Glomerular visceral epithelial cell (primary cell): ENCODE measurements at regions not wholly inside any gene's neighbourhood (a gene's known extent, or its start where the extent isn't known, plus 50 kb on each side); places are given as distances from the start of the nearest gene placed in this dataset.
A peak's percentile ranks its signal among the peaks of the same experiment; 100 is the strongest.
"Not testable (repeated sequence)": the region's sequence is repeated elsewhere in the genome, so short reads cannot be mapped to it uniquely, and the experiment has no call there.

Source experiments
- DNase-seq: peaks from one replicate; pipeline ENCODE4 v3.0.0-alpha.2; 2016; ENCODE audit errors: extremely low spot score

DNA sequence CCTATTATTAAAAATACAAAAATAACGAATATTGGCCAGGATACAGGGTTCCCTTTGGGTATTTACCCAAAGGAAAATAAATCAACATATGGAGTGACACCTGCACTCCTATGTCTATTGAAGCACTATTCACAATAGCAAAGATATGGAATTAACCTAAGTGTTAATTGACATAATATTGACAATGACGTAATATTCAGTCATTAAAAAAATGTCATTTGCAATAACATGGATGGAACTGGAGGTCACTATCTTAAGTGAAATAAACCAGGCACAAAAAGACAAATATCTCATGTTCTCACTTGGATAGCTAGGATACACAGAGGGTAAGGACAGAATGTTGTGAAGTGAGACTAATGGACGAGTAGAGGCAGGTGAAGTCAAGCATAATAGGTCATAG, 326.3 kb upstream of the PTGER4 start:
- no peak for DNase-seq

DNA sequence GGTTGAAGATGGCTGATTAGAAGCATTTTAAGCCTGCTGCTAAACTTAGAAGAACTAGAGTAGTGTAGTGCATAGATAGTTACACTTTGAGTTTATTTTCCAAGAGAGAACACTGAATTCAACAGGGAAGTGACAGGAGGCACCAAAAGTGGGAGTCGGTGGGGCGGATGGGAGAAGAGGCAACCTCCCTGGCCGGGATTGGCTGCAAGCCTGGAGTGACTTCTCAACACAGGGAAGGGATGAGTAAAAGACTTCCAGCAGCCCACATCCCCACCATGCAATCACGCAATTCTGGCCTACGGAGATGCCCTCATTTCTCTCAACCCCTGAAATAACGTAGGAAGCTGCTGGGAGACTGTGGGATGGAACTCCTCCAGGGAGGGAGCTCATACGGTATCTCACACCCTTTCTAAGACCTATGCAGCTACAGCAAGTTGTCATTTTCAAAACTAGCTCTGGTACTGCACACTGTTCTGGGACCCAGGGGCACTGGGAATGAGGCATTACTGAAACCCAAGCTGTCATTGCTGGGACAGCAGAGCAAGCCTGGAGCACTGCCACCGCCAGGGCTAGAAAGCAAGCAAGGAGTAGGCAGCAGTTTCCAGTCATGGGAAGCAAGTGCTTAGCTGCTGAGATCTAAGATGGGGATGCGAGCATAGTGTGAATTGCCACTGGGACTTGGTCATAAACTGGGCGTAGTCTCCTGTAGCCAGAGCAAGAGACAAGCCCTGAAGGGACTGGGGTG, 331.6 kb upstream of the PTGER4 start:
- DNase-seq: no peak

DNA sequence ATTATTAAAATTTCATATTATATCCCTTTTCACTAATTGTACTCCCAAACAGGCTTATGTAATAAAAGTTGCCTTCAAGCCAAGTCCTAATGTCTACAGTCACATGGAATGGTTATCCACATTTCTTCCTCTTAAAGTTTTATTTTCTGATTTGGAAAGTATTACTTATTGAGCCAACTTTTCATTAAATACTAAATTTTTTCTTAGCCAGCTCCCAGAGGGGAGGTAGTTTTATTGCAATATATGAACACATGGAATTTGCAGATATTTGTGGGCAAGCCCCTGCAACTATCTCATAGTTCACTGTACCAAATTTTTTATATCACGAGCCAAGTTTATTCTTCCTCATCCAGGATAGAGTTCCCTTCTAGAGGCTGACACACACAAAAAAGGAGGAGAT, 332.8 kb upstream of the PTGER4 start:
- DNase-seq: no peak

- DNase-seq: not testable (repeated sequence)
Observed at GRCh38 chr5:40338434-40338833, 341.3 kb upstream of the PTGER4 start.

- no peak for DNase-seq
Observed at GRCh38 chr5:40334242-40334635, 345.5 kb upstream of the PTGER4 start.

- peak; percentile 47 for DNase-seq
Observed at GRCh38 chr5:40333459-40334241, 346.1 kb upstream of the PTGER4 start.

- DNase-seq: no peak
Observed at GRCh38 chr5:40332970-40333369, 346.7 kb upstream of the PTGER4 start.

GRCh38 chr5:40331616-40332015, 348.1 kb upstream of the PTGER4 start:
- DNase-seq: no peak

GRCh38 chr5:40321514-40321913, 358.2 kb upstream of the PTGER4 start:
- DNase-seq: no peak

- DNase-seq: no peak
Observed at GRCh38 chr5:40318395-40318794, 361.3 kb upstream of the PTGER4 start.

- no peak for DNase-seq
Observed at GRCh38 chr5:40317023-40317422, 362.7 kb upstream of the PTGER4 start.

DNA sequence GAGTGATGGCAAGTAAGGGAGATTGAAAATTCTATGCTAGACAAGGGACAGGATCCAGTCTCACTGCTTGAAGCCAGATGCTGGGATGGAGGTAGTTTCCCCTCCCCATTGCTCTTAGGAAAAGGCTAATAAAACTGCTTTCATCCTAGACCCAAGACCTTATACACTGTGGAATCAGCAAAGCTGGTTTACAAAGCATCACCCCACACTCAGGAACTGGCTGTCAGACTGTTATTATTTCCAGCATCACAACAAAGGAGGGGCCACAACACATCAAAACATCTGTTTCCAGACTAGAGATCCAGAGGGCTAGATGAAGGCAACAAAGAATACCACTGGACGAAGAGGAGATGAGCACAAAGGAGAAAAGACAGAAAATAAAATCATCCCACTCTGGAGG, 364.6 kb upstream of the PTGER4 start:
- no peak for DNase-seq

- DNase-seq: no peak
Observed at GRCh38 chr5:40314275-40314674, 365.4 kb upstream of the PTGER4 start.

GRCh38 chr5:40312205-40312604, 367.5 kb upstream of the PTGER4 start:
- DNase-seq: no peak

- DNase-seq: no peak
Observed at GRCh38 chr5:40309851-40310250, 369.9 kb upstream of the PTGER4 start.

DNA sequence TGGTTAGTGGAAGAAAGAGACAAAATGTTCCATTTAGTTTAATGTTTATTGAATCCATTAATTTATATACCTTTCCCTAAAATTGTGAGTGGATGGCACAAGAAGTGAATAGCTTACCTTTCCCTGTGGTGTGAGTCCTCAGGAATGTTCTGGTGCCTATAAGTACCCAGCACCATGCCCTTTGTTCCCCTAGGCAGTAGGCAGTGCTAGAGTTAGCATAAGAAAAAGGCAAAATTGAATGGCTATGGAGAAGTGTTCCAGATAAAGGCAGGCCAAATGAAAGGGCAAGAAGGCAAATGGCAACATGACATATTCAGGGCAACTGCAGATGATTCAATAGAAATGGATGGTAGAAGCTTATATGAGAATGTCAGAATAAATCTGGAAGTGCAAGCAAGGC, 370.8 kb upstream of the PTGER4 start:
- DNase-seq: no peak

DNA sequence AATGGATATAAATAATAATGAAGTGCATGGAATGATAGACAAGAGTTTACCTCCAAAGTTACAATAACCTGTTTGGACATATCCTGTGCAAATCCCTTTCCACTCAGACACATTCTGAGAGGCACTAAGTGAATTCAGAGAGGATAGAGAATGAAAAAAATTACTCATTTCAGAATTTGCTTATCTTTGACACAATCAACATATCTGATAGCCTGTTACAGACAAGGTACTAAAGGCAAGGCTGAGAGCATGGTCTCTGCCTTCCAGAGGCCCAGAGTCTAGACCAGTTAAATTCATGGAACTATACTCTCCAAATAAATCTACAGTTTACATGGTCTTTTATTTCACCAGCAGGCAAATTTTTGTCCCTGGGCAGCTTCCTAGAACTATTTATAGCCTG, 371.8 kb upstream of the PTGER4 start:
- DNase-seq: no peak

DNA sequence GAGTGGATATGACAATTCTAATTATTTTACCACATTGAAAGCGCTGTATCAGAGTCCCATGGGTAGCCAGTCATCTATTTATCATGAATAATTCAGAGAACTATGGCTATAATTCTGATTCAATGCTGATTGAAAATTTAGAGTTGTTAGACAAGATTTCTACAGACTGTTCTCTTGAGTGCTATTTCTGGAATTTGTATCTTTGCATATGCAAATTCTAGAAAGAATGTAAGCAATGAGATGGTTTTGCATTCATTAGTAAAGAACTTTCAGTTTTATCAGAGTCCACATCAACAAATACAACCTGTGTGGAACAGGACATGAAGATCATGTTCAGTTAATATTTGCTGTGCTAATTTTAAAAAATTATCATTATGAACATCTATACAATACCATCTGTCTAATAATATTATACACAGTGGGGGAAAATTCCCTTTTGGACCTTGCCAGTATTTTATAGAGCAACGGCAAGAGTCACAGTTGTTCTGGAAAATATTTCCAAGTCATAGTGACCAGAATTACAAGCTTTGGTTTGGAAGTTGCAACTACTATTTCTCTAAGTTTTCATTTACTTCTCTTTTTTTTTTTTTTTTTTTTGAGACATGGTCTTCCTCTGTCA, 372.7 kb upstream of the PTGER4 start:
- no peak for DNase-seq

DNA sequence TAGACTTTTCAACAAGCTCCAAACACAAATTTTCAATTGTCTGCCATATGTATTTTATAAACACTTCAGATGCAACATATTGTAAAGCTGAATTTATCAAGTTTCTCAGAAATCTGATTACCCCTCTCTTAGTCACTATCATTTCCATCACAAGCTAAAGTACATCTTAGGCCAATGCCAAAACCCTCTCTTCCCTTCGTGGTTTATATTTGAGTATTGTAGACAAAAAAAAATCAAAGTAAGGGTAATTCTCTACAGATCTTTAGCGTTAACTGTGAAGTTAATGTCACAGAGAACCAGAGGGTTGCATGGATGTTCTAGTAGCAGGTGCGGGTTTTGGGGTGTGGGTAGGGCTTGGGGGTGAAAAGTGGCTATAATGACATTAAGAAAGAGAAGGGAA, 387.7 kb upstream of the PTGER4 start:
- no peak for DNase-seq

DNA sequence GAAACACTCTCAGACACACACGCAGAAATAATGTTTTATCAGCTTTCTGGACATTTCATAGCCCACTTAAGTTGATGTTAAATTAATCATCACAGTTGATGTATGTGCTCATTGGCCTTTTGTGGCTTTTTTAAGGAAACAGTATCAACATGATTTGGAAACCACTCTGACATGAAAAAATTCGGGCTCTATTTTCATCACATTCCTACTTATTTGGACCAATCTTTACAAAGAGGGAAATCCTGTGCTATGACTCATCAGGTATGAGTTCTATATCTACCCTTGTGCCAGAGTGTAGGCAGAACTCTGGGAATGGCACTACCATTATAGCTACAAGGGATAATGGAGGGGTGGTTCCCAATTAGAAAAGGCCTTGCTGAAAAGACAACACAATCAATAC, 388.4 kb upstream of the PTGER4 start:
- no peak for DNase-seq

DNA sequence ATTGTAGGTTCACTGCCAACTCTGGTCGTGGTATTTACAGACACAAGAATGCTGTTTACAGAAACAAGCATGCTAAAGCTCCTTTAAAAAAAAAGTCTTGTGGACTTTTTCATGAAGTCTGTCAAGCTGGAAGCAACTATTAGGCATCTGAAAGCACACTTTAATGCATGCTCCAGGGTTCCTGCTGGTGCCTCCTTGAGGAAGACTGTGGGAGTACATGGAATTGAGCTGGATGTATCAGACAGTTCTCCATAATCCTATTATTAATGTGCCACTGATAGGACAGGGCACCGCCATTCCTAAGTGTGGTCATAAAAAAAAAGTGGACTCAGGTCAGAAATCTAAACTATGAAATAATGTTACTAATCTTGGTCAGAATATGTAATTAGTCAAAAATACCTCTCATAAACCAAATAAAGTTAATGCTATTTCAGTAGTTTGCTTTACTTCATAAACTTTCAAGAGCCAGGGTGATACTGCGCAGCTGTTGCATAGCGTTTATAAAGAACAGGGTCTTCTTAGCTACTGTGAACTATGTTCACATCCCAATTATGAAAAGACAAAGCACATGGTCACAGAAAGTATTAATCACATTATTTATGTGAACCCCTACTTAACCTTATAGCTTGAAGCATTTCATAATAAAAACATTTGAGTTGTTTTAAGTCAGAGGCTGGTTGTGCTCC, 390.8 kb upstream of the PTGER4 start:
- DNase-seq: no peak

DNA sequence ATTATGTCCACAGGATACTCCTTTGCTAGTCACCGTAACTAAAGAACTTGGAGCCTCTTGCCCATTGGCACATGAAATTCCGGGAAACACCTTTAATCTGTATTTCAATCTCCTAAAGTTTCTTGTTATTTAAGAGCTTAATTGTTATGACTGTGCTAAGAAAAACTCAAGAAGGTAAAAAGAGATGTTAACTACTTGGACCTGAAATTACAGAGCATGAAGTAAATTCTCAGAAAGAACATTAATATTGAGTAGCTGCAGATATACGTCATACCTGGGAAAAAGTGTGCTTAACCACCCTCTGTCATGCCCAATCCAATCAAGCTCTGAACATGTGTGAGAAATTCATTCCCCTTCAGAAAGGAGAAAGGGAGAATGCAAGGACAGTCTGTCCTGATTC, 394.9 kb upstream of the PTGER4 start:
- no peak for DNase-seq
